ENCODE measurements at regions not wholly inside any gene's neighbourhood (a gene's known extent, or its start where the extent isn't known, plus 50 kb on each side); places are given as distances from the start of the nearest gene placed in this dataset.

GRCh38 chr18:34976899-34977837, 64.0 kb upstream of the MAPRE2 start:
- DNase-seq (ENCODE audit: low read depth): no peak
- TF ChIP-seq CTCF (IDR thresholded peaks at IDR 0.05; ENCODE audit: low read depth, low read length, missing control alignments): no peak
- in situ Hi-C loops (cut with HindIII; ENCODE audit: low sequenced_read_pairs): no loop called here
- H3K4me3 ChIP-seq (ENCODE audit: low read depth, low read length): peak overlapping the region; percentile 70

DNA sequence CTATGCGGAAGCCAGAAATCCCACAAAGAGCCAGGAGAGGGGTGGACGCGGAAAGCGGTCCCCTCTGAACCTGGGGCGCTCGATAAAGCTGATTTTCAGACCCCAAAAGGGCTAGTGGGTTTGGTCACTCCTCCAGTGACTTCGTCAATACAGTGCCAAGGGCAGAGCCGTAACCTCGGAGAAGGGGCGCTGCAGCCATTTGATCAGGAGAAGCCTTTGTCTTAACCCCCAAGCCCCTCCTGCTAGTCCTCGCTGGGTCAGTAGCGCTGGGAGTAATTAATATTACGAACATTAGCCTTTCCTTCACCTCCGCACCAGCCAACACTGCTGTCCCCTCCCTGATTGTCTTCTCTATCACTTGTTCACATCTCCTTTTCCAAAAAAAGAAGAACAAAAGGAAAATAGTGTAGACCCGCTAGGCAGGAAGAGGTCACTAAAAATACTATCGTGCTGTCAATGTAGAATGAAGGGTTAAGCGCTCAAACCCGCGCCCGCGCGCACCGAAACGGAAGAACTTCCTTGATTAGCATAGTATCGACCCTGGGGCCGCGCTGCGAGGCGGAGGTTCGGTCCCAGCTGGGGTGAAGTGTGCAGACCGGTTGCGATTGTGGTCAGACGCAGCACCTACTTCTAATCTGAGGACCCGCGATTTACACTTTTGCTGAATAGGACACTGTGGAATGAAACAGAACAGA, 63.2 kb upstream of the MAPRE2 start:
- in situ Hi-C loops (cut with HindIII; ENCODE audit: low sequenced_read_pairs): no loop called here
- no peak for TF ChIP-seq CTCF (IDR thresholded peaks at IDR 0.05; ENCODE audit: low read depth, low read length, missing control alignments)
- H3K4me3 ChIP-seq (ENCODE audit: low read depth, low read length): peak overlapping the region; percentile 70
- DNase-seq (ENCODE audit: low read depth): no peak

DNA sequence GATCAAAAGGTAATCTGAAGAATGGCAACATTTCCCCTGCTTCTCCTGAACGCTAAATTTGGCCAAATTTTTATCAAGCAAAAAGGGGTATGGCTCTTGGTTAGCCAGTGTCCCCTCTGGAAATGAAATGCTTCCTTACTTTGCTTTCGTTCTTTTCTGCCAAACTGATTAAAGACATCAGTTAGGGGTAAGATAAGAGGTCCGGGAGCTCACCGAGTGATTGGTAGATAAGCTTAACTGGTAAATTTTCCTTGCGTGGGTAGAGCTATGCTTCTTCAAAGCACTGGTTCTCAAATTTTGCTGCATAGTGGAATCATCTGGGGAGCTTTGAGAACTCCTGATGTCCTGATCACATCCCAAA, 62.7 kb upstream of the MAPRE2 start:
- DNase-seq (ENCODE audit: low read depth): no peak
- TF ChIP-seq CTCF (IDR thresholded peaks at IDR 0.05; ENCODE audit: low read depth, low read length, missing control alignments): no peak
- peak overlapping the region; percentile 70 for H3K4me3 ChIP-seq (ENCODE audit: low read depth, low read length)
- in situ Hi-C loops (cut with HindIII; ENCODE audit: low sequenced_read_pairs): no loop called here

- peak overlapping the region; percentile 70 for H3K4me3 ChIP-seq (ENCODE audit: low read depth, low read length)
- peak; percentile 88 for DNase-seq (ENCODE audit: low read depth)
- in situ Hi-C loops (cut with HindIII; ENCODE audit: low sequenced_read_pairs): no loop called here
- TF ChIP-seq CTCF (IDR thresholded peaks at IDR 0.05; ENCODE audit: low read depth, low read length, missing control alignments): no peak
Observed at GRCh38 chr18:34978953-34979608, 62.1 kb upstream of the MAPRE2 start.

DNA sequence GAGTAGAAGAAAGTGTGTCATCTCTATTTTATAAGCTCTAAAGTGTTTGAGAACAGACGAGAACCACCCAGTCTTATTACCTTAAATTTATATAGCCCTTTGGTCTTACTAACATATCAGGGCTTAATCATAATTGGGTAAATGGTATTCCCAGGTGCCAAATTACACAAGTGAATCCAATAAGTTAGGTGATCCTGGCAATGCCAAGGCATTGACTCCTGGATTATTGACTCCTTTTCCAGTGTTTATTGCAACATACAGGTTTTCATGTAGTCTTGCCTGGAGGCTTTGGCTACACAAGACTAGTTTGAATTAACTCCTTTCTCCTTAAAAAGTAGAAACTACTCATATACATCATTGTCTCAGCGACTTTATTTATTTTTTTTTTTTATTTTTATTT, 59.7 kb upstream of the MAPRE2 start:
- in situ Hi-C loops (cut with HindIII; ENCODE audit: low sequenced_read_pairs): no loop called here
- no peak for TF ChIP-seq CTCF (IDR thresholded peaks at IDR 0.05; ENCODE audit: low read depth, low read length, missing control alignments)
- no peak overlapping the region for H3K4me3 ChIP-seq (ENCODE audit: low read depth, low read length)

GRCh38 chr18:34985963-34986362, 55.2 kb upstream of the MAPRE2 start:
- in situ Hi-C loops (cut with HindIII; ENCODE audit: low sequenced_read_pairs): no loop called here
- H3K4me3 ChIP-seq (ENCODE audit: low read depth, low read length): no peak overlapping the region
- no peak for TF ChIP-seq CTCF (IDR thresholded peaks at IDR 0.05; ENCODE audit: low read depth, low read length, missing control alignments)
- no peak for DNase-seq (ENCODE audit: low read depth)

More for the DNA sequence above, 59.7 kb upstream of the MAPRE2 start:
- no peak for DNase-seq (ENCODE audit: low read depth)

Data from astrocyte of the cerebellum (primary cell).